GM18508 (cell line): ENCODE measurements at regions not wholly inside any gene's neighbourhood (a gene's known extent, or its start where the extent isn't known, plus 50 kb on each side); places are given as distances from the start of the nearest gene placed in this dataset.
"Not testable (repeated sequence)": the region's sequence is repeated elsewhere in the genome, so short reads cannot be mapped to it uniquely, and the experiment has no call there.

Experiments used
- ATAC-seq: cut with Tn5 transposase; IDR thresholded peaks from one replicate; pipeline ENCODE4 v1.9.1; 2021; ENCODE audit warnings: moderate number of reproducible peaks; ENCODE audit not compliant: insufficient read depth, unreplicated experiment

GRCh38 chr9:103574056-103574455, 520.1 kb upstream of the SMC2 start:
- ATAC-seq = no peak

- no peak for ATAC-seq
Measured at GRCh38 chr9:103586721-103587120, 507.4 kb upstream of the SMC2 start.

DNA sequence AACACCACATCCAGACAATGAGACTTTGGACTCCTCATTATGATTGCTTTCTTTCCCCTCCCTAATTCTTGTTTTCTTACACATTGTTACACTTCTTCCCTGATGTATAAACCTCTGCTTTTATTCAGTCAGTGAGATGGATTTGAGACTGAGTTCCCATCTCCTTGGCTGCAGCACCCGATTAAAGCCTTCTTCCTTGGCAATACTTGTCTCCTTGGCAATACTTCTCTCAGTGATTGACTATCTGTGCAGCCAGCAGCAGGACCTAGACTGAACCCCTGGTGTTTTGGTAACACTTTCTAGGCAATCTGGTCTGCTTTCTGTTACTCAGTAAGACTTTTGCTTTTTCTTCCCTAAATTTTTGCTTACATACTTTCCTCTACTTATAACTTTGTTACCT, 492.8 kb upstream of the SMC2 start:
- ATAC-seq = no peak

DNA sequence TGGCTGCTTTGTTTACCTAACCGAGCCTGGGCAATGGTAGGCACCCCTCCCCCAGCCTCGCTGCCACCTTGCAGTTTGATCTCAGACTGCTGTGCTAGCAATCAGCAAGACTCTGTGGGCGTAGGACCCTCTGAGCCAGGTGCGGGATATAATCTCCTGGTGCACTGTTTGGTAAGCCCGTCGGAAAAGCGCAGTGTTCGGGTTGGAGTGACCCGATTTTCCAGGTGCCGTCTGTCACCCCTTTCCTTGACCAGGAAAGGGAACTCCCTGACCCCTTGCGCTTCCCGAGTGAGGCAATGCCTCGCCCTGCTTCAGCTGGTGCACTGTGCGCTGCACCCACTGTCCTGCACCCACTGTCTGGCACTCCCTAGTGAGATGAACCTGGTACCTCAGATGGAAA, 482.2 kb upstream of the SMC2 start:
- ATAC-seq = not testable (repeated sequence)

GRCh38 chr9:103615994-103616393, 478.1 kb upstream of the SMC2 start:
- no peak for ATAC-seq

DNA sequence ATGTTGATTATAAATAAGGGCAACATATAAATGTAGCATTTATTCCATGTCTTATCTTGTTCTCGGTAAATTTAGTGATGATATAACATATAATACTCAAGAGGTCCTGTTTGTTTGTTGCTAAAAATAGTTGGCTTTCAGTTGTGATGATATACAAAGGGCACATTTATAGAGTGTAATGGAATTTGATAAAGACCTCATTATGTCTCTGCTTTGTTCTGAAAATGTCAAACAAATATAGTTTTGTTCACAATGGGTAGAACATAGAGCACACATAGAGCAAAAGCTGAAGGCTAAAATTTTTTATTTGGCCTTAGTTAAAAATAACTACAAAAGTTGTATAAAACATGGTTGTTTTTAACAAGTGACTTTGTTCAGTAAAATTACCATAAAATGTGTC, 477.1 kb upstream of the SMC2 start:
- no peak for ATAC-seq

GRCh38 chr9:103625161-103625804, 468.8 kb upstream of the SMC2 start:
- ATAC-seq = no peak

DNA sequence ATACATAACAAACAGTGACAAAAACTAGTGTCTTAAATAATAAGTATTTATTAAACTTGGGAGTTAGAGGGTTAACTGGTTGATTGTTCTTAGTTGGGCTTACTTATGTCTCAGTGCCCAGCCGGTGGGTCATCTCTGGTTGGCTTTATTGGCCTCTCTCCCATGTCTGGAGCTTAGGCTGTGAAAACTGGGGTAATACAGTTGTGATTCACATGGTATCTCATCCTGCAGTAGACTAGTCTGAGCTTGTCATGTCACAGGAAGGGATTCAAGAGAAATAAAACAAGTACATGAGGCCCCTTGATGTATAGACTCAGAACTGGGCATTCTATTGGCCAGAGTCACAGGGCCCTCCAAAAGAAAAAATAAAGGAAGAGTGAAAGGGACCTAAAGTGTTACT, 466.4 kb upstream of the SMC2 start:
- no peak for ATAC-seq

- no peak for ATAC-seq
Measured at GRCh38 chr9:103649086-103649485, 445.0 kb upstream of the SMC2 start.

GRCh38 chr9:103658156-103658555, 436.0 kb upstream of the SMC2 start:
- ATAC-seq = no peak

DNA sequence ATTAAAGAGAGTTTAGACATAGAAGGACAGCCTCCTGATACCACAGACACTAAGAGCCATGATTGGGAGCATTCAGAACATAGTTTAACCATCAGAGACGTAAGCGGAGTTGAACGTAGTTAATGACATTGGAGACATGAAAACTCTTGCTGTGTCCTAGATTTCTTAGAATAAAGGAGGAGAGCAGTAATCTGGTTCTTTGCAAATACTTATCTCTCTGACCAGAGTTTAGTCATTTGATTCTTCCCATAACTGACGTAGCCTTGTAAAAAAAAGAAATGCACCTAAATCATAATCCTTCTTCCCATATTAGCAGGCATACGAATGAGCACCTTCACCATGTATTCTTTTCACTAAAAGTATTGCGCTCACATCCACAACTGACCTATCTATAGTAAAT, 433.3 kb upstream of the SMC2 start:
- no peak for ATAC-seq

GRCh38 chr9:103661663-103662062, 432.4 kb upstream of the SMC2 start:
- no peak for ATAC-seq

GRCh38 chr9:103669296-103669695, 424.8 kb upstream of the SMC2 start:
- no peak for ATAC-seq

DNA sequence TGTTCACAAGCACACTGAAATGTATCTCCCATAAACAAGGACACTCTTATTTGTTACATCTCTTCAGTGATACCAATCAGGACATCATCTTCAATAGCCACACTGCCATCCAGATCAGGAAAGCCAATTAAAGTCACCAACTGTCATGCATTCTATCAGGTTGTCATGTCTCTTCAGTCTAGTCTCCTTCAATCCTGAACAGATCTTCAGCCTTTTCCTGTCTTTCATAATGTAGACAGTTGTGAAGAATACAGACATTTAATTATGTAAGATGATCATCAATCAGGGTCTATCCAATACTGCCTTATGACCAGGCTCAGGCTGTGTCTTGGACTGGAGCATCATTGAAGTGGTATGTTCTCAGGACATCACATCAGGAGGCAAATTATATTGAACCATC, 419.8 kb upstream of the SMC2 start:
- no peak for ATAC-seq

DNA sequence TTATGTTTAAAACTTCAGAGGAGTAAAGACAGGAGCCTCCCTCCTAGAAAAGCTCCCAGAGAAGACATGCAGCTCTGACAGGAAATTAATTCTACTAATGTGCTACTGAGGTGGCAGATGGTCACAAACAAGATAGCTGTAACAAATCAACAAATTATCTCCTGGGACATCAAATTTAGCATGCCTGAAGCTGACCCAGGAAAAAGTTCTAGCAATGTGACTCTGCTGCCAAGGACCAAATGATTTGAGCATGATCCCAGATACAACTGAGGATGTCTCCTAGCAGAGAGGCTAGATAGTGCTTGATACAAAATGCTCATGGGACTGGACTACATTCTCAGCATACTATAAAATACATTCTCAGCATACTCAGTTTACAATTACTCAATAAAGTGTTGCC, 413.5 kb upstream of the SMC2 start:
- ATAC-seq = no peak

DNA sequence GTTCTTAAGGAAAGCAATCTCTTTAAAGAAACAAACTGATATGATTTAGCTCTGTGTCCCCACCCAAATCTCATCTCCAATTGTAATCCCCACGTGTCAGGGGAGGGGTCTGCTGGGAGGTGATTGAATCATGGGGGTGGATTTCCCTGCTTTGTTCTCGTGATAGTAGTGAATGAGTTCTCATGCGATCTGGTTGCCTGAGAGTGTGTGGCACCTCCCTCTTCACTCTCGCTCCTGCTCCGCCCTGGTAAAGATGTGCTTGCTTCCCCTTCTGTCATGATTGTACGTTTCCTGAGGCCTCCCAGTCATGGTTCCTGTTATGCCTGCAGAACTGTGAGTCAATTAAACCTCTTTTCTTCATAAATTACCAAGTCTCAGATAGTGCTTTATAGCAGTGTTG, 412.7 kb upstream of the SMC2 start:
- no peak for ATAC-seq

GRCh38 chr9:103700195-103700962, 393.7 kb upstream of the SMC2 start:
- ATAC-seq = no peak

DNA sequence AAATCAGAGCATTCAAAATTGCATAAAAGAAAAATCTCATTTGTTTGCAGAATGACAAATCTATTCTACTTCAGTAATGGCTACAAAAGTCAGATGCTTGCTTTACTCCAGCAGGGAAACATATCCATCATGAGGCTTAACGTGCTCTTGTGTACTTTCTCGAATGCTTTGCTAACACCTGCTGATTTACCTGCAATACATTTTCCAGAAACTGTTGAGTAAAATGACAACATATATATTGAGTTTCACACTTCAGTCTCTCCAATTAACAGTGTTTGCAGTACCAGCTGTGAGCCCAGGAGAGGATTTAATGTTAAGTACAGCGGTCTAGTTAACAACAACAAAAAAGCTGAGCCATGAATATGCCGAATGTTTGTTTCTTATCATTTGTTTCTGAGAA, 391.5 kb upstream of the SMC2 start:
- ATAC-seq = no peak

- no peak for ATAC-seq
Measured at GRCh38 chr9:103707181-103707580, 386.9 kb upstream of the SMC2 start.

DNA sequence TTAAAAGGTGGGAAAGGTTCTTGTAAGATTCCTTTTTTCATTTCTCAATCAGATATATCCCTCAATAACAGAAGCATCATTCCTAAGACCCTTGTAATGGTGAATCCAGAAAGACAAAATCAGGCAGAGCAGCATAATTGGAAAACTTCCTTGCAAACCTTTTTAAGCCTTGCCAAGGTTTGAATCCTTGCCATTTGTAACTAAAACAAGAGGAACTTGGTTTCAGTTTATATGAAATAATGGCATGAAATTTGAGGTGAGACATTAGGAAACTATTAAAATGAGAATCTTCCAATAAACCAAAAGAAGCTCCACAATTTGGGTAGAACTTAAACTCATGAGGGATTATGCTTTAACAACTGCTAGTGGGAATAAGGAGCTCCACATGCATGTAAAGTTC, 384.7 kb upstream of the SMC2 start:
- ATAC-seq = no peak

DNA sequence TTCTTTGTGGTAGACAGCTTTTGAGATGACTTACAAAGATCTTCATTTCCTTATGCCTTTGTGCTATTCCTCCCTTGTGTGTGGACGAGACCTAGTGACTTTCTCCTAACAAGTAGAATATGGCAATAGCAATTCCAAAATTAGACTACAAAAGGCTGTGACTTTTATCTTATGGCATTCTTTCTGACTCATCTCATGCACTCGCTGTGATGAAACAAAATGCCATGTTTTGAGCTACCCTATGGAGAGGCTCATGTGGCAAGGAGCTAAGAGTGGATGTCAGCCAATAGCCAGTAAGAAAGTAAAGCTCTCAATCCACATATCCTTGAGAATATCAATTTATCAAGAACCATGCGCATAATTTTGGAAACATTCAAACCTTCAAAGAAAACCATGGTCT, 380.5 kb upstream of the SMC2 start:
- no peak for ATAC-seq

DNA sequence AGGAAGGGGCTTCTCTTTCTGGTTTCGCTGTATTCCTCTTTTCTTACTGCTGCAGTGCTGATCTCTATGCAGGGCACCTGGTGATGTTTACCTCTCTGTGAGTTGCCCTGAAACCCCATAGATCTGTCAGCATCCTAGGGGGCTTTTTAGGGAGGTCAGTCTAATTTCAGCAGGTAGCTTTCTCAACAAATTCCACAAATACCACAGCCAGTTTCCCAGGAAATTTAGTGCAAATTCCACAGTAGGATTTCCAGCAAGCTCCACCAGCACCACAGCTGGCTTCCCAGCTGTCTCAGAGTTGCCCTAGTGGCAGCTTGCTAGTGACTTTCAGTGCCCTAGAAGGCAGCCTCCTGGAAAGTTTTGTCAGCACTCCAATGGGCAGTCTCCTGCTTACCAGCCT, 379.1 kb upstream of the SMC2 start:
- ATAC-seq = no peak
